PC-3 (cell line): ENCODE measurements at regions not wholly inside any gene's neighbourhood (a gene's known extent, or its start where the extent isn't known, plus 50 kb on each side); places are given as distances from the start of the nearest gene placed in this dataset.

ENCODE experiments used
- ATAC-seq: fragments of 200-7000 bp; cut with Tn5 transposase; 2 replicates; pipeline ENCODE4 v1.9.1; 2020; ENCODE audit warnings: mild to moderate bottlenecking, moderate library complexity
- BruUV-seq: library from RNA; stranded (reverse); fragments of 400-500 nt; replicated peaks from 2 replicates; lab custom pipeline; 2021; lab: Mats Ljungman, UMichigan
- CTCF ChIA-PET: fragments of 300-600 bp; sonication (Branson Sonifier 250); formaldehyde crosslinking; loops from one replicate; lab custom pipeline; 2022; ENCODE audit warnings: antibody characterized with exemption; lab: Charles Lee
- POLR2A ChIA-PET: fragments of 300-600 bp; sonication (Branson Sonifier 250); formaldehyde crosslinking; loops from one replicate; lab custom pipeline; 2022; ENCODE audit warnings: antibody characterized with exemption; ENCODE audit not compliant: unreplicated experiment; lab: Charles Lee
- DNase-seq: peaks from one replicate; pipeline ENCODE4 v3.0.0-alpha.2; 2015
- H2AFZ ChIP-seq: fragments of 300-600 bp; sonication (generic); 2 replicates; pipeline ENCODE4 v1.6.0; 2016; ENCODE audit warnings: antibody characterized with exemption, low read length
- H3F3A ChIP-seq: fragments of 300-600 bp; sonication (generic); one replicate; pipeline ENCODE4 v1.6.0; 2017; ENCODE audit warnings: antibody characterized with exemption, low read length, control low read depth, mild to moderate bottlenecking; ENCODE audit not compliant: unreplicated experiment
- H3K27ac ChIP-seq: fragments of 300-600 bp; sonication (generic); 2 replicates; pipeline ENCODE4 v1.5.1; 2016; ENCODE audit warnings: mild to moderate bottlenecking, low read length
- H3K27me3 ChIP-seq: fragments of 300-600 bp; sonication (generic); 2 replicates; pipeline ENCODE4 v1.6.1; 2016; ENCODE audit warnings: low read length, mixed read lengths
- H3K36me3 ChIP-seq: fragments of 300-600 bp; sonication (generic); 2 replicates; pipeline ENCODE4 v1.6.1; 2016; ENCODE audit warnings: low read depth, mixed run types, low read length, mixed read lengths
- H3K4me1 ChIP-seq: fragments of 300-600 bp; sonication (generic); 2 replicates; pipeline ENCODE4 v1.5.1; 2016; ENCODE audit warnings: low read length; ENCODE audit not compliant: insufficient read depth
- H3K4me2 ChIP-seq: fragments of 300-600 bp; sonication (generic); 2 replicates; pipeline ENCODE4 v1.6.0; 2016; ENCODE audit warnings: low read length
- H3K4me3 ChIP-seq: fragments of 300-600 bp; sonication (generic); 2 replicates; pipeline ENCODE4 v1.5.1; 2016; ENCODE audit warnings: mild to moderate bottlenecking, low read length, mixed read lengths
- H3K79me2 ChIP-seq: fragments of 300-600 bp; sonication (generic); 2 replicates; pipeline ENCODE4 v1.6.1; 2017; ENCODE audit warnings: low read length, mixed read lengths
- H3K9ac ChIP-seq: fragments of 300-600 bp; sonication (generic); 2 replicates; pipeline ENCODE4 v1.6.0; 2016; ENCODE audit warnings: mild to moderate bottlenecking, low read length
- H3K9me2 ChIP-seq: fragments of 300-600 bp; sonication (generic); replicated peaks from 2 replicates; pipeline ENCODE4 v1.6.1; 2016; ENCODE audit warnings: mixed run types, low read length, mixed read lengths
- H3K9me3 ChIP-seq: fragments of 300-600 bp; sonication (generic); 2 replicates; pipeline ENCODE4 v1.6.1; 2016; ENCODE audit warnings: low read length, mixed read lengths
- H4K20me1 ChIP-seq: fragments of 300-600 bp; sonication (generic); 2 replicates; pipeline ENCODE4 v1.6.1; 2016; ENCODE audit warnings: low read length, mixed read lengths
- EZH2 ChIP-seq: fragments of 300-600 bp; sonication (generic); IDR thresholded peaks from one replicate; pipeline ENCODE4 v1.6.1; 2017; ENCODE audit warnings: antibody characterized with exemption, mild to moderate bottlenecking, low read length; ENCODE audit not compliant: unreplicated experiment
- EZH2phosphoT487 ChIP-seq: fragments of 300-600 bp; sonication (generic); IDR thresholded peaks from 2 replicates; pipeline ENCODE4 v1.6.1; 2018; ENCODE audit warnings: mild to moderate bottlenecking, antibody characterized with exemption, low read length, borderline replicate concordance
- intact Hi-C: fragments of 100-400 bp; cut with micrococcal nuclease; formaldehyde crosslinking; loops from 2 replicates; pipeline ENCODE4 v1.9.0; 2023
- TF ChIP-seq, protein P1 (sequence below): fragments of 300-600 bp; sonication (generic); conservative IDR thresholded peaks from 2 replicates; pipeline ENCODE4 v1.5.1; 2017; ENCODE audit warnings: antibody characterized with exemption, low read depth, mild to moderate bottlenecking, low read length

DNA sequence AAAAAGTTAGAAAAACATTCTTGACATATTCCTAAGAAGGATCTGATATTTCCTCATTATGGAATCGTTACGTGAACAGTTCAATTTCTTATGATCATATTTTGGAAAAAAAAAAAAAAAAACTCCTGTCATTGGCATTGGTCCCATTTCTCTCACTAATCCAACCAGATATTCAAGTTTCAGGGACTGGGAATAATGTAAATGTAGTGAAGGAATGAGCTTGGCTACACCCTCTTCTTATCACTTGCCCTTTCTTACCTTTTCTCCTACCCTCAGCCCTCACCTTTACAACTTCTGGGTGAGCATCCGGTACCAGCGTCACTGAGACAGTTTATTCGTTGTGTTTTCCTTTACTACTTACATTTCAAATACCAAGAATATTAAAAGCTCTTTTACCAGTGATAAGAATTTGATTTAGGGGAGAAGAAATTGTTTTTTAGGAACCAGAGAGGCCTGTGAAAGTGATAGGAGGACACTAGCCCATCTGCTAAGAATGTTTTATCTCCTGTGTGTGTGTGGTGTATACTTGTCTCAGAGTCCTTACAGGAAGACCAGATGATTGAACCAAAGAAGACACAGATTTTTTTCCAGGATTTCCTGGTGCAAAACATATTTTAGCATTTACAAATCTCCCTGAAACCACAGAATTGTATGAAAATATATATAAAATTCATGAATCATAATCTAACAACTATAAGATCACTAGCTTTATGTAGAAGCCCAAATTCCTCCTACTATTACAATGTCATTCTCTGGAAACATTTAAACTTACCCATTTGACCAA, 946.7 kb downstream of the ZPLD1 start:
- ATAC-seq (no peak), DNase-seq (no peak)
- no peak overlapping the region for H3K27ac ChIP-seq
- H3K36me3 ChIP-seq, result no peaks in the 10 kb centered on the region
- no peaks in the 10 kb centered on the region for H3K79me2 ChIP-seq
- POLR2A ChIA-PET, result no interaction called here
- TF ChIP-seq, protein P1, sequence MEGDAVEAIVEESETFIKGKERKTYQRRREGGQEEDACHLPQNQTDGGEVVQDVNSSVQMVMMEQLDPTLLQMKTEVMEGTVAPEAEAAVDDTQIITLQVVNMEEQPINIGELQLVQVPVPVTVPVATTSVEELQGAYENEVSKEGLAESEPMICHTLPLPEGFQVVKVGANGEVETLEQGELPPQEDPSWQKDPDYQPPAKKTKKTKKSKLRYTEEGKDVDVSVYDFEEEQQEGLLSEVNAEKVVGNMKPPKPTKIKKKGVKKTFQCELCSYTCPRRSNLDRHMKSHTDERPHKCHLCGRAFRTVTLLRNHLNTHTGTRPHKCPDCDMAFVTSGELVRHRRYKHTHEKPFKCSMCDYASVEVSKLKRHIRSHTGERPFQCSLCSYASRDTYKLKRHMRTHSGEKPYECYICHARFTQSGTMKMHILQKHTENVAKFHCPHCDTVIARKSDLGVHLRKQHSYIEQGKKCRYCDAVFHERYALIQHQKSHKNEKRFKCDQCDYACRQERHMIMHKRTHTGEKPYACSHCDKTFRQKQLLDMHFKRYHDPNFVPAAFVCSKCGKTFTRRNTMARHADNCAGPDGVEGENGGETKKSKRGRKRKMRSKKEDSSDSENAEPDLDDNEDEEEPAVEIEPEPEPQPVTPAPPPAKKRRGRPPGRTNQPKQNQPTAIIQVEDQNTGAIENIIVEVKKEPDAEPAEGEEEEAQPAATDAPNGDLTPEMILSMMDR, result no peak
- TF ChIP-seq EZH2phosphoT487, result no peak
- TF ChIP-seq EZH2, result no peak
- H3K4me3 ChIP-seq, result no peak overlapping the region
- H4K20me1 ChIP-seq, result no peaks in the 10 kb centered on the region
- no peaks in the 10 kb centered on the region for H3K9me2 ChIP-seq
- no peak overlapping the region for H2AFZ ChIP-seq
- H3K4me2 ChIP-seq, result no peak overlapping the region
- no peaks in the 10 kb centered on the region for H3K9me3 ChIP-seq
- intact Hi-C loops, result no loop called here
- BruUV-seq, result no TSS peak
- CTCF ChIA-PET, result no interaction called here
- peaks cover 3% of the 10 kb centered on the region; the same call in 1 of the 2 replicates for H3K27me3 ChIP-seq
- no peaks in the 10 kb centered on the region for H3F3A ChIP-seq
- no peaks in the 10 kb centered on the region for H3K4me1 ChIP-seq
- H3K9ac ChIP-seq, result no peak overlapping the region

DNA sequence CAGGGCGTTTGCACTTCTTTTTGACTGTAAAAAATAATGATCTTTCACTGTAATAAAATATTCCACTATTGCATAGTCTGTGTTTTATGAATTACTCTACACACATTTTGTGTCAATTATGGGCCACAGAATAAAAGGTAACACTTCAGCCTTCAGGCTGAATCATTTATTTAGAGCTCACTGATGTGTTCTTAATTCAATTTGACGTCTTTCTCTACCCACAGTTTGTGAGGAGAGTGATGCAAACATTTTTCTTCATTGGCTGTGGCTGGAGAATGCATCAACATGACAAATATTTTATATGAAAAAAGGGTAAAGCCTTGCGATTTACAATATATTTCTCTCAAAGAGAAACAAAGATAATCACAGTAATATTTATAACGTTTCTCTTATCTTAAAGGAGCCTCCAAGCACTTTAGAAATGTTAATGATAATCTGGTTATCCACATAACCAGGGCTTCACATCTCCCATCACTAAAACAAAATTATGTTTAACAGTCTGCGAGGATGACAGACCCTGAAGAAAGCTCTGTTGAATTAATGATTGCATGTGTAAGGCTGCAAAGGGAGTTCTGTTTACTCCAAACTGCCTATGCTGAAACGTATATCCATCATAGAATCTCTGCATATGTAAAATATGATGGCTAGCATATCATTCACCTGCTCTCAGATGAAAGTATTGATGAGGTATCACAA, 951.3 kb downstream of the ZPLD1 start:
- intact Hi-C loops, result no loop called here
- no TSS peak for BruUV-seq
- H2AFZ ChIP-seq, result no peak overlapping the region
- no peaks in the 10 kb centered on the region for H3F3A ChIP-seq
- no peak overlapping the region for H3K27ac ChIP-seq
- no peak overlapping the region for H3K4me2 ChIP-seq
- H4K20me1 ChIP-seq, result no peaks in the 10 kb centered on the region
- ChIA-PET POLR2A (no interaction called here), CTCF (no interaction called here)
- DNase-seq (no peak), ATAC-seq (no peak)
- no peak overlapping the region for H3K4me3 ChIP-seq
- no peak overlapping the region for H3K9ac ChIP-seq
- no peaks in the 10 kb centered on the region for H3K79me2 ChIP-seq
- TF ChIP-seq EZH2 (no peak), EZH2phosphoT487 (no peak)
- TF ChIP-seq, protein P1, result no peak
- no peaks in the 10 kb centered on the region for H3K4me1 ChIP-seq
- H3K9me3 ChIP-seq, result no peaks in the 10 kb centered on the region
- no peaks in the 10 kb centered on the region for H3K36me3 ChIP-seq
- no peaks in the 10 kb centered on the region for H3K9me2 ChIP-seq
- peaks cover 3% of the 10 kb centered on the region; the same call in 1 of the 2 replicates for H3K27me3 ChIP-seq

DNA sequence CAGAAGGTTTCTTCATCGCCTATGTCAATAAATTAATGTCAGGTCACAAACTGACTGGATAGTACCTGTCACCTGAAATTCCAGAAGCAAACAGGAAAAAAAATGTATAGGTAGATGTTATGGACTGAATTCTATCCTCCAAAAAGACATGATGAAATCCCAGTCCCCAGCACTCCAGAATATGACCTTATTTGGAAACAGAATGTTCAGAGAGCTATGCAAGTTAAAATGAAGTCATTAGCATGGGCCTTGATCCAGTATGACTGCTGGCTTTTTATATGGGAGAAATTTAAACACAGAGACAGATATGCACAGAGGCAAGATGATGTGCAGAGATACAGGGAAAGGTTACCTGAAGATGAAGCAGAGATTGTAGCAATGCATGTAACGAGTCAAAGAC, 953.4 kb downstream of the ZPLD1 start:
- DNase-seq (no peak), ATAC-seq (no peak)
- Histone ChIP-seq H3K9ac (no peak overlapping the region), H3K9me3 (no peaks in the 10 kb centered on the region), H3K4me1 (no peaks in the 10 kb centered on the region), H3K36me3 (no peaks in the 10 kb centered on the region), H2AFZ (no peak overlapping the region), H4K20me1 (no peaks in the 10 kb centered on the region), H3K27ac (no peak overlapping the region), H3F3A (no peaks in the 10 kb centered on the region), H3K27me3 (no peaks in the 10 kb centered on the region; the same call in 1 of the 2 replicates), H3K4me3 (no peak overlapping the region), H3K79me2 (no peaks in the 10 kb centered on the region), H3K9me2 (no peaks in the 10 kb centered on the region), H3K4me2 (no peak overlapping the region)
- CTCF ChIA-PET, result no interaction called here
- intact Hi-C loops, result no loop called here
- POLR2A ChIA-PET, result no interaction called here
- TF ChIP-seq EZH2, result no peak
- TF ChIP-seq, protein P1, result no peak
- no peak for TF ChIP-seq EZH2phosphoT487
- BruUV-seq, result no TSS peak
